Fibroblast of peridontal ligament (primary cell): ENCODE measurements at regions not wholly inside any gene's neighbourhood (a gene's known extent, or its start where the extent isn't known, plus 50 kb on each side); places are given as distances from the start of the nearest gene placed in this dataset.
"Not testable (repeated sequence)": the region's sequence is repeated elsewhere in the genome, so short reads cannot be mapped to it uniquely, and the experiment has no call there.

Source experiments
- DNase-seq: peaks from one replicate; pipeline ENCODE4 v3.0.0-alpha.2; 2010; ENCODE audit errors: extremely low read depth

GRCh38 chr16:6728381-6728780 lies 604.3 kb upstream of the RBFOX1 start:
- DNase-seq: no peak

GRCh38 chr16:6726621-6727020 lies 606.0 kb upstream of the RBFOX1 start:
- DNase-seq: no peak

- no peak for DNase-seq
These were observed 606.9 kb upstream of the RBFOX1 start for GRCh38 chr16:6725634-6726331.

GRCh38 chr16:6725206-6725605 lies 607.4 kb upstream of the RBFOX1 start:
- DNase-seq: not testable (repeated sequence)

GRCh38 chr16:6722786-6723185 lies 609.9 kb upstream of the RBFOX1 start:
- DNase-seq: no peak

- DNase-seq: no peak
These were observed 618.1 kb upstream of the RBFOX1 start for GRCh38 chr16:6714510-6714909.

- DNase-seq: no peak
These were observed 622.9 kb upstream of the RBFOX1 start for GRCh38 chr16:6709736-6710135.

- DNase-seq: no peak
These were observed 623.9 kb upstream of the RBFOX1 start for GRCh38 chr16:6708576-6709215.

- DNase-seq: no peak
These were observed 628.2 kb upstream of the RBFOX1 start for GRCh38 chr16:6704306-6704930.

- no peak for DNase-seq
These were observed 631.5 kb upstream of the RBFOX1 start for GRCh38 chr16:6701096-6701495.

GRCh38 chr16:6698548-6698947 lies 634.1 kb upstream of the RBFOX1 start:
- DNase-seq: no peak

GRCh38 chr16:6695666-6696065 lies 637.0 kb upstream of the RBFOX1 start:
- DNase-seq: no peak

GRCh38 chr16:6694636-6695035 lies 638.0 kb upstream of the RBFOX1 start:
- DNase-seq: no peak

- DNase-seq: not testable (repeated sequence)
These were observed 639.2 kb upstream of the RBFOX1 start for GRCh38 chr16:6693418-6693817.

GRCh38 chr16:6692874-6693273 lies 639.8 kb upstream of the RBFOX1 start:
- no peak for DNase-seq

GRCh38 chr16:6690741-6691140 lies 641.9 kb upstream of the RBFOX1 start:
- DNase-seq: no peak

- no peak for DNase-seq
These were observed 643.0 kb upstream of the RBFOX1 start for GRCh38 chr16:6689643-6690042.

GRCh38 chr16:6687593-6687992 lies 645.1 kb upstream of the RBFOX1 start:
- no peak for DNase-seq

GRCh38 chr16:6684076-6684673 lies 648.5 kb upstream of the RBFOX1 start:
- DNase-seq: no peak

GRCh38 chr16:6682142-6682811 lies 650.4 kb upstream of the RBFOX1 start:
- DNase-seq: no peak

GRCh38 chr16:6678586-6678985 lies 654.1 kb upstream of the RBFOX1 start:
- DNase-seq: no peak

- DNase-seq: no peak
These were observed 658.6 kb upstream of the RBFOX1 start for GRCh38 chr16:6674071-6674470.
